Esophagus squamous epithelium (tissue), 5 donors: ENCODE measurements at regions not wholly inside any gene's neighbourhood (a gene's known extent, or its start where the extent isn't known, plus 50 kb on each side); places are given as distances from the start of the nearest gene placed in this dataset.

Experiments
- DNase-seq: peaks from one replicate; lab custom pipeline; 2025; lab: John Stamatoyannopoulos, UW
- H3K27ac ChIP-seq, 4 donors: fragments of 200-600 bp; sonication (generic); one replicate each; pipeline ENCODE4 v1.5.1; 2016 to 2019; ENCODE audit warnings: mild to moderate bottlenecking in 1 of 4
- H3K27me3 ChIP-seq, 4 donors: fragments of 200-600 bp; sonication (generic); 1 replicate in 3 of 4; 2 replicates in 1 of 4; pipeline versions ENCODE4 v1.5.1 to v1.6.0; 2017 to 2021; ENCODE audit warnings: antibody characterized with exemption in 1 of 4
- H3K36me3 ChIP-seq, 3 donors: fragments of 200-600 bp; sonication (generic); one replicate each; pipeline ENCODE4 v1.5.1; 2016 to 2019
- H3K4me1 ChIP-seq, 3 donors: fragments of 200-600 bp; sonication (generic); one replicate each; pipeline ENCODE4 v1.5.1; 2017 to 2019
- H3K4me3 ChIP-seq, 4 donors: fragments of 200-600 bp; sonication (generic); 1 replicate in 3 of 4; 2 replicates in 1 of 4; pipeline ENCODE4 v1.5.1; 2016 to 2019; ENCODE audit warnings: mild to moderate bottlenecking in 2 of 4, moderate library complexity in 1 of 4
- H3K9me3 ChIP-seq, 3 donors: fragments of 200-600 bp; sonication (generic); one replicate each; pipeline ENCODE4 v1.5.1; 2016 to 2019
- POLR2A ChIP-seq, 4 donors: fragments of 450-650 bp; IDR thresholded peaks; one replicate each; pipeline ENCODE4 v1.6.1; 2017; ENCODE audit warnings: antibody characterized with exemption in 4 of 4, mild to moderate bottlenecking in 4 of 4, moderate library complexity in 3 of 4
- WGBS, 2 donors: methylation state at CpG; one replicate each; pipeline ENCODE4 v1.1.5; 2018; 5-methylcytosine and 5-hydroxymethylcytosine counted together
- intact Hi-C: fragments of 100-400 bp; cut with DNase I; formaldehyde crosslinking; loops from one replicate; pipeline ENCODE4 v1.15.0; 2022
- TF ChIP-seq, protein P1 (sequence below), 6 experiments: fragments of 450-650 bp in 4 of 6; fragments of 200-600 bp in 2 of 6; sonication (generic) in 2 of 6; IDR thresholded peaks; one replicate each; pipeline ENCODE4 v1.5.1; 2016 to 2019; ENCODE audit warnings: antibody characterized with exemption in 6 of 6, mild to moderate bottlenecking in 4 of 6, moderate library complexity in 4 of 6
- donor health status: DM: yes; HTN: yes; CAD: no.

DNA sequence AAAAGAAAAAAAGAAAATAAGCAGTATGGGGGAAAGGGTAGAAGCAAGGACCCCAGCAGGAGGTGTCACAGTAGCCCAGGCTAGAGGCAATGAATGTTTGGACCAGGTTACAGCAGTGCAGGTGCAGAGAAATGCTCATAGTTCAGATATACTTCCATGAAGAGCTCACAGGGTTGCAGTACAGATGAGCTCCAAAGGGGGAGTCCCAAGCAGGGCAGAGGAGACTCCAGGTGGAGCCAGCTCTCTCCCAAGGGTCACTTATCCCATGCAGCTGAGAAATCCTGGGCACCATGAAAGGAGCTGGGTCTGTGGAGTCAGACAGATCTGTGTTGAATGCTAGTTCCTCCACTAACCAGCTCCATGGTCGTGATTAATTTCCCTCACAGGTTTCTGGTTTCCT, 174.9 kb downstream of the C7orf25 start:
- TF ChIP-seq POLR2A (IDR thresholded peaks at IDR 0.05), result no peak
- TF ChIP-seq, protein P1, sequence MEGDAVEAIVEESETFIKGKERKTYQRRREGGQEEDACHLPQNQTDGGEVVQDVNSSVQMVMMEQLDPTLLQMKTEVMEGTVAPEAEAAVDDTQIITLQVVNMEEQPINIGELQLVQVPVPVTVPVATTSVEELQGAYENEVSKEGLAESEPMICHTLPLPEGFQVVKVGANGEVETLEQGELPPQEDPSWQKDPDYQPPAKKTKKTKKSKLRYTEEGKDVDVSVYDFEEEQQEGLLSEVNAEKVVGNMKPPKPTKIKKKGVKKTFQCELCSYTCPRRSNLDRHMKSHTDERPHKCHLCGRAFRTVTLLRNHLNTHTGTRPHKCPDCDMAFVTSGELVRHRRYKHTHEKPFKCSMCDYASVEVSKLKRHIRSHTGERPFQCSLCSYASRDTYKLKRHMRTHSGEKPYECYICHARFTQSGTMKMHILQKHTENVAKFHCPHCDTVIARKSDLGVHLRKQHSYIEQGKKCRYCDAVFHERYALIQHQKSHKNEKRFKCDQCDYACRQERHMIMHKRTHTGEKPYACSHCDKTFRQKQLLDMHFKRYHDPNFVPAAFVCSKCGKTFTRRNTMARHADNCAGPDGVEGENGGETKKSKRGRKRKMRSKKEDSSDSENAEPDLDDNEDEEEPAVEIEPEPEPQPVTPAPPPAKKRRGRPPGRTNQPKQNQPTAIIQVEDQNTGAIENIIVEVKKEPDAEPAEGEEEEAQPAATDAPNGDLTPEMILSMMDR (IDR thresholded peaks at IDR 0.05), result peak in 1 of 6 experiments; percentile 11
- Histone ChIP-seq H3K4me1 (peaks cover 0 to 11% (median 0%) of the 10 kb centered on the region in 3 donors), H3K4me3 (no peak overlapping the region), H3K27me3 (no peaks in the 10 kb centered on the region), H3K9me3 (no peaks in the 10 kb centered on the region), H3K36me3 (no peaks in the 10 kb centered on the region), H3K27ac (no peak overlapping the region)
- no peak for DNase-seq
- intact Hi-C loops, result no loop called here
- 60 to 67% methylated on average over 1 of the region's 1 CpG for WGBS, 2 donors

GRCh38 chr7:42735081-42735480, 176.8 kb downstream of the C7orf25 start:
- 61 to 63% methylated on average over 2 of the region's 2 CpGs for WGBS, 2 donors
- intact Hi-C loops, result no loop called here

DNA sequence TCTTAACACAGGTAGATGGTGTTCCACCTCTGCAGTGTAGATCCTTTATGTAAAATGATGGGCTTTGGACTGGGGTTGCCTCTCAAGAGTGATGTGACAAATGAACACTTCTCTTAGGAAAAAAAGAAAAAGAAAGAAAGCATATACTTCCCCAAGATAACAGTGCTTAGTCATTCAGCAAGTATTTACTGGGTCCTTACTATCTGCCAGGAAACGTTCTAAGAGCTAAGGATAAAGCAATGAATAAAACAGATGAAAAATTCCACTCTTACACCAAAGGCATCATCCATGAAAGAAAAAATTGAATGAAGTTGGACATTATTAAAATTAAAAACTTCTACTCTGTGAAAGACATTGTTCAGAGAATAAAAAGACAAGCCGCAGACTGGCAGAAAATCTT, 177.3 kb downstream of the C7orf25 start:
- no peak for DNase-seq
- no peaks in the 10 kb centered on the region for H3K27me3 ChIP-seq
- H3K36me3 ChIP-seq, result no peaks in the 10 kb centered on the region
- WGBS, 2 donors, result 46 to 55% methylated on average over 2 of the region's 2 CpGs
- no peak overlapping the region for H3K27ac ChIP-seq
- TF ChIP-seq, protein P1 (IDR thresholded peaks at IDR 0.05), result no peak
- TF ChIP-seq POLR2A (IDR thresholded peaks at IDR 0.05), result no peak
- H3K4me3 ChIP-seq, result no peak overlapping the region
- no peaks in the 10 kb centered on the region for H3K9me3 ChIP-seq
- intact Hi-C loops, result no loop called here
- peaks cover 0 to 3% (median 0%) of the 10 kb centered on the region in 3 donors for H3K4me1 ChIP-seq

More at GRCh38 chr7:42735081-42735480, 176.8 kb downstream of the C7orf25 start:
- peaks cover 0 to 8% (median 0%) of the 10 kb centered on the region in 3 donors for H3K4me1 ChIP-seq
- DNase-seq, result no peak
- no peak overlapping the region for H3K27ac ChIP-seq
- no peaks in the 10 kb centered on the region for H3K9me3 ChIP-seq
- no peak overlapping the region for H3K4me3 ChIP-seq
- H3K27me3 ChIP-seq, result no peaks in the 10 kb centered on the region
- no peaks in the 10 kb centered on the region for H3K36me3 ChIP-seq
- TF ChIP-seq POLR2A (IDR thresholded peaks at IDR 0.05), result no peak
- TF ChIP-seq, protein P1 (IDR thresholded peaks at IDR 0.05), result no peak

DNA sequence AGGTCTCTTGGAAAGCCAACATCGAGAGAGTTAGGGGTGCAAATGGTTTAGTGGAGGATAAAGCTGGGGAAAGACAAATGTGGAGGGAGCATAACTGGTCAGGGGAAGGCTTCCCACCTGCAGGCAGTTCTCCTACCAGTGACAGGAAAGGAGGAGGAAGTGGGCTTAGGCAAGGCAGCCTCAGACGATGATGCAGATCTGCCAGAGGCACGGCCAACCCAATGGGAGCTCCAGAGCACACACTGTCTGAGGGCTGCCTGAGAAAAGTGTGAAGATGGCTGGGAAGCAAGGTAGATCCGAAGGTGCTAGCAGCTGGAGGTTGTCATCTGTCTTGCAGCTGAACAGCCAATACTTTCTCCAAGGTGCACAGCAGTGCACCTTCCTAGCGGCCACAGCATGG, 178.8 kb downstream of the C7orf25 start:
- H3K36me3 ChIP-seq, result no peaks in the 10 kb centered on the region
- no peaks in the 10 kb centered on the region for H3K9me3 ChIP-seq
- TF ChIP-seq, protein P1 (IDR thresholded peaks at IDR 0.05), result no peak
- no peak for TF ChIP-seq POLR2A (IDR thresholded peaks at IDR 0.05)
- DNase-seq, result no peak
- H3K4me1 ChIP-seq, result no peaks in the 10 kb centered on the region
- no peak overlapping the region for H3K4me3 ChIP-seq
- no peak overlapping the region for H3K27ac ChIP-seq
- no peaks in the 10 kb centered on the region for H3K27me3 ChIP-seq
- WGBS, 2 donors, result 64% methylated on average over 4 to 5 of the region's 5 CpGs
- intact Hi-C loops, result no loop called here

GRCh38 chr7:42730586-42730985, 181.3 kb downstream of the C7orf25 start:
- no peaks in the 10 kb centered on the region for H3K27me3 ChIP-seq
- no peak for DNase-seq
- no peaks in the 10 kb centered on the region for H3K9me3 ChIP-seq
- no peak for TF ChIP-seq POLR2A (IDR thresholded peaks at IDR 0.05)
- TF ChIP-seq, protein P1 (IDR thresholded peaks at IDR 0.05), result no peak
- 43 to 52% methylated on average over 1 of the region's 1 CpG for WGBS, 2 donors
- no peak overlapping the region for H3K27ac ChIP-seq
- no peaks in the 10 kb centered on the region for H3K36me3 ChIP-seq
- no peak overlapping the region for H3K4me3 ChIP-seq
- no peaks in the 10 kb centered on the region for H3K4me1 ChIP-seq
- intact Hi-C loops, result no loop called here
